Esophagus squamous epithelium (tissue), 4 donors: ENCODE measurements at regions not wholly inside any gene's neighbourhood (a gene's known extent, or its start where the extent isn't known, plus 50 kb on each side); places are given as distances from the start of the nearest gene placed in this dataset.

Experiments
- POLR2A ChIP-seq, 4 donors: fragments of 450-650 bp; IDR thresholded peaks; one replicate each; pipeline ENCODE4 v1.6.1; 2017; ENCODE audit warnings: antibody characterized with exemption in 4 of 4, mild to moderate bottlenecking in 4 of 4, moderate library complexity in 3 of 4
- TF ChIP-seq, protein P1 (sequence below), 6 experiments: fragments of 450-650 bp in 4 of 6; fragments of 200-600 bp in 2 of 6; sonication (generic) in 2 of 6; IDR thresholded peaks; one replicate each; pipeline ENCODE4 v1.5.1; 2016 to 2019; ENCODE audit warnings: antibody characterized with exemption in 6 of 6, mild to moderate bottlenecking in 4 of 6, moderate library complexity in 4 of 6

DNA sequence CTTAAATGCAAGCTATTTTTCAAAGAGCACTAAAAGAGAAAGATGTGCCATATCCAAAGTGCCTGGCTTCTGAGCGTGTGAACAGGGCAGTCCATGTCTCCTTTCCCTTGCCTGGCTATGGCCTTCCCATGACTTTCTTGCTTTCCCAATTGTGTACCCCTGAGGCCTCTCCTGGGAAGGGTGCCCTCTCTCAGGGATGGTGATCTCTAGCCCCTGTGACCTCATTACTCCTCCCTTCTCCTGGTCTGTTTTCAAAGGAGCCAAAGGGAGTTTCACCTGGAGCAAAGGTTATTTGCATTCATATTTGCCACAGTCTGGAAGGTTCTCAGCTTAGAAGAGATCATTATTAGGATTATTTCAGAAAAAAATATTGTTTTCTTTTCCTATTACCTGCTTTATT, 429.4 kb upstream of the TMTC1 start:
- TF ChIP-seq, protein P1, sequence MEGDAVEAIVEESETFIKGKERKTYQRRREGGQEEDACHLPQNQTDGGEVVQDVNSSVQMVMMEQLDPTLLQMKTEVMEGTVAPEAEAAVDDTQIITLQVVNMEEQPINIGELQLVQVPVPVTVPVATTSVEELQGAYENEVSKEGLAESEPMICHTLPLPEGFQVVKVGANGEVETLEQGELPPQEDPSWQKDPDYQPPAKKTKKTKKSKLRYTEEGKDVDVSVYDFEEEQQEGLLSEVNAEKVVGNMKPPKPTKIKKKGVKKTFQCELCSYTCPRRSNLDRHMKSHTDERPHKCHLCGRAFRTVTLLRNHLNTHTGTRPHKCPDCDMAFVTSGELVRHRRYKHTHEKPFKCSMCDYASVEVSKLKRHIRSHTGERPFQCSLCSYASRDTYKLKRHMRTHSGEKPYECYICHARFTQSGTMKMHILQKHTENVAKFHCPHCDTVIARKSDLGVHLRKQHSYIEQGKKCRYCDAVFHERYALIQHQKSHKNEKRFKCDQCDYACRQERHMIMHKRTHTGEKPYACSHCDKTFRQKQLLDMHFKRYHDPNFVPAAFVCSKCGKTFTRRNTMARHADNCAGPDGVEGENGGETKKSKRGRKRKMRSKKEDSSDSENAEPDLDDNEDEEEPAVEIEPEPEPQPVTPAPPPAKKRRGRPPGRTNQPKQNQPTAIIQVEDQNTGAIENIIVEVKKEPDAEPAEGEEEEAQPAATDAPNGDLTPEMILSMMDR (IDR thresholded peaks at IDR 0.05): no peak
- no peak for TF ChIP-seq POLR2A (IDR thresholded peaks at IDR 0.05)
